HL-60 (cell line): ENCODE measurements at regions not wholly inside any gene's neighbourhood (a gene's known extent, or its start where the extent isn't known, plus 50 kb on each side); places are given as distances from the start of the nearest gene placed in this dataset.

Experiments used
- GABPA ChIP-seq: IDR thresholded peaks from 2 replicates; pipeline ENCODE4 v1.6.1; 2012; ENCODE audit warnings: low read depth
- TF ChIP-seq, protein P1 (sequence below): IDR thresholded peaks from one replicate; pipeline ENCODE4 v1.5.1; 2011; ENCODE audit warnings: low read length, control low read depth, inconsistent platforms; ENCODE audit not compliant: insufficient read depth

DNA sequence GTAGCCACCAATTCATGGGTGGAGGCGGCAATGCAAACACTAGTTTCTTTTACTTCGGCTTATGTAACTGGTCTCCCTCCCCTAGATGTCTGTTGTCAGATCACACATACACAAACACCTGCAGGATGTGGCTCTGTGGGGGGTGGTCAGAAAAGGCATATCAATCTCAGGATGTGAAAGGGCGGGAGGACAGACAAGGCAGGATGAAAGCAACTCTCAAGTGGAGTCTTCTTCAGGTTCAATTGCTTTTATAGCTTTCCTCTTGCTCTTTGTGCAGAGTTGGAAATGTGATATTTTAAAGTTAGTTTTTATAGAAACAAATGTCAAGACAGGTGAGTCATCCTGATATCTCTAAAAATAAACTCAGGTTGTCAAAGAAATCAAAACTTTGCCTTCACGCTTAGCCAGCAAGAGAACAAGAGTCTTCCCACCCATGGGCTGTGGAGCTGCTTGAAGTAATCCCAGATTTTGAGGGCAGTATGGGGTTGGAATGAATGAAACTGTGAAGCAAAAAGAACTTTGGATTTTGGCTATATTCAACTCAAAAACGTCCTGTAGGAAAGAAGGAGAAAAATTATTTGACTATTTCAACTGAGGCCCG lies 423.4 kb downstream of the GUCY1A2 start:
- TF ChIP-seq, protein P1, sequence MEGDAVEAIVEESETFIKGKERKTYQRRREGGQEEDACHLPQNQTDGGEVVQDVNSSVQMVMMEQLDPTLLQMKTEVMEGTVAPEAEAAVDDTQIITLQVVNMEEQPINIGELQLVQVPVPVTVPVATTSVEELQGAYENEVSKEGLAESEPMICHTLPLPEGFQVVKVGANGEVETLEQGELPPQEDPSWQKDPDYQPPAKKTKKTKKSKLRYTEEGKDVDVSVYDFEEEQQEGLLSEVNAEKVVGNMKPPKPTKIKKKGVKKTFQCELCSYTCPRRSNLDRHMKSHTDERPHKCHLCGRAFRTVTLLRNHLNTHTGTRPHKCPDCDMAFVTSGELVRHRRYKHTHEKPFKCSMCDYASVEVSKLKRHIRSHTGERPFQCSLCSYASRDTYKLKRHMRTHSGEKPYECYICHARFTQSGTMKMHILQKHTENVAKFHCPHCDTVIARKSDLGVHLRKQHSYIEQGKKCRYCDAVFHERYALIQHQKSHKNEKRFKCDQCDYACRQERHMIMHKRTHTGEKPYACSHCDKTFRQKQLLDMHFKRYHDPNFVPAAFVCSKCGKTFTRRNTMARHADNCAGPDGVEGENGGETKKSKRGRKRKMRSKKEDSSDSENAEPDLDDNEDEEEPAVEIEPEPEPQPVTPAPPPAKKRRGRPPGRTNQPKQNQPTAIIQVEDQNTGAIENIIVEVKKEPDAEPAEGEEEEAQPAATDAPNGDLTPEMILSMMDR = no peak
- TF ChIP-seq GABPA = no peak
